HuH-7 (cell line): ENCODE measurements at regions not wholly inside any gene's neighbourhood (a gene's known extent, or its start where the extent isn't known, plus 50 kb on each side); places are given as distances from the start of the nearest gene placed in this dataset.
A peak's percentile ranks its signal among the peaks of the same experiment; 100 is the strongest.

ENCODE experiments used
- DNase-seq: peaks from one replicate; pipeline ENCODE4 v3.0.0; 2011; ENCODE audit warnings: low spot score

- no peak for DNase-seq
Observed at GRCh38 chr2:155298001-155298400, 599.5 kb downstream of the KCNJ3 start.

DNA sequence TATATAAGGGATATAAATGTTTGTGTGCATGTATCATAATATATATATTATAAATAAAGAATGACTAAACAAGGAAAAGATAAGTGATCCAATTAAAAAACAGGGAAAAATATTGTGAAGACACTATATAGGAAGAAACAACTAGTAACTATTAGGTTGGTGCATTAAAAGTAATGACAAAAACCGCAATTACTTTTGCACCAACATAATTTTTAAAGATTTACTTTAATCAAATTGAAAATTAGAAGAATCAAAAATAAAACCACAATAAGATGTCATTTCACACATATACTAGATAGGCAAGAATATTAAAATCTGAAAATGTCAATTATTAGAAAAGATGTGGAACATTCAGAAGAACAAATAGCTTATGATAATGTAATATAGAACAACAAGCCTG lies 595.9 kb downstream of the KCNJ3 start:
- DNase-seq: no peak

DNA sequence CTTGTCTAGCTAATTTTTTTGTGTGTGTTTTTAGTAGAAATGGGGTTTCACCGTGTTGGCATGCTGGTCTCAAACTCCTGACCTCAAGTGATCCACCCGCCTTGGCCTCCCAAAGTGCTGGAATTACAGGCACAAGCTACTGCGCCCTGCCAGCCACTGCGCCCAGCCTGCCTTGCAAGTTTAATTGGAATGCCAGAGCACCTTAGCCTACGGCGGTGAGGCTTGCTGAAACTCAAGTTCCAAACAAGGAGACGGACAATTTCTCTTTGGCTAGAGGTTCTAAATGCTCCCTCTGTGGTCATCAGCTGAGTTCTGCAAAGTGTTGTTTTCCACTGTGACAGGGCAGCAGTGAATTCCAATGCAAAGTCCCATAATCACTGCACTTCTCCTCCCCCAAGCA lies 583.4 kb downstream of the KCNJ3 start:
- no peak for DNase-seq

- DNase-seq: no peak
Observed at GRCh38 chr2:155273323-155273722, 574.8 kb downstream of the KCNJ3 start.

DNA sequence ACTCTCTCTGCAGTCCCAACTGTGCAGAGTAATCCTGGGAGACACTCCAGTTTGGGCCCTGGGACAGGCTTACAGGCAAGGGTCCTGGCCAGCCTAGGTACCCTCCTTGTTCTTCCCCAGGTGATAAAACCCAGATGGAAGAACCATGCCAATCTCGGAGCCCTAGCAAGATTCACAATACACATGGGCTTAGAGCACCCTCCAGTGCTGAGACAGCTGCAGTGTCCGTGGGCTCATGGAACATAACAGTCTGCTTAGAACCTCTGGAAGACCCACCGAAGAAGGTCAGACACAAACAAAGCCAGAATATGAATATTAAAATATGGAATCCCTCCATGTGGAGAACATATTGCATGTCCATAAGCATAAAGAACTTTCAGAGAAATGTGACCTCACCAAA lies 568.1 kb downstream of the KCNJ3 start:
- peak; percentile 13 for DNase-seq

GRCh38 chr2:155266109-155266508 lies 567.6 kb downstream of the KCNJ3 start:
- no peak for DNase-seq

GRCh38 chr2:155256803-155257202 lies 558.3 kb downstream of the KCNJ3 start:
- DNase-seq: no peak

DNA sequence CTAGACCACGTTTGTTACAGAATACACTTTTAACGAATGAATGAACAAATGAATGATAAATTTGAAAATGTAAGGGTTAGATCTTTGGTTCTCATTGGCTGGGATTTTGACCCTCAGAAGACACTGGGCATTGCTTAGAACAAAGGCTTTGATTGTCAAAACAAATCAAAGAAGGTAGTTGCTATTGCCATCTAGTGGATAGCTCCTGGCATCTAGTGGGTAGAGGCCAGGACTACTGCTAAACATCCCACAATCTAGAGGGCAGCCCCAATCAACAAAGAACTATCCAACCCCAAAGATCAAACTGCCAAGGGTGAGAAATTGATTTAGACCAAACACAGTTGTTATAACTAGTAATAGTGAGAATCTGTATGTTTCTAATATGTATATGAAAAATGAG lies 552.3 kb downstream of the KCNJ3 start:
- DNase-seq: peak; percentile 16

GRCh38 chr2:155240176-155240575 lies 541.7 kb downstream of the KCNJ3 start:
- DNase-seq: no peak

- no peak for DNase-seq
Observed at GRCh38 chr2:155235710-155236109, 537.2 kb downstream of the KCNJ3 start.

- no peak for DNase-seq
Observed at GRCh38 chr2:155223781-155224406, 525.4 kb downstream of the KCNJ3 start.

GRCh38 chr2:155218945-155219344 lies 520.5 kb downstream of the KCNJ3 start:
- no peak for DNase-seq

DNA sequence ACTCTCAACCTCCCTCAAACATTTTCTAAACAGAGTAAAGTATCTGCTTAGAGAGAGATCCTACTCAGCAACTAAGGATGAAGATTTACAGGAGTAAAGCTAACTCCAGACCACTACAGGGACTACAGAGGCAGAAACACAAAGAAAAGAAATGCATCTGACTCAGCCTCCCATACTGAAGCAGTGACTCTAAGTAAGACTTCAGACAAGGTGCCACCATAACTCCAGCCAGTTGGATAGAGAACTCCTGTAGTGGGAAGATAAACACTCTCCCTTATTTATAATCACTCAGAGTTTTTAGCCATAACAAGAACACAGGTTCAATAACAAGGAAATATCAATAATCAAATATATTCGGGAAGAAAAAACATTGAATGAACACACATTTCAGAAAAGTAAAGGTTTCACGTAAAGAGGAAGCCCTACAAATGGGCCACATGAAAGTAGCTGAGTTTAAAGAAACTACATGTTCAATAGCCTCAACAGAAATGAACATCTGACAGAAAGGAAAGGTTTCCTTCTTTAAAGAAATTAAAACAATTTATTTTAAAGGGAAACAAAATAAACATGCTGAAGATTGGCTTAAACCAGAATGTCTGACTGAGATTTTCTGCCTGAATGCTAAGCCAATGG lies 519.9 kb downstream of the KCNJ3 start:
- DNase-seq: no peak

DNA sequence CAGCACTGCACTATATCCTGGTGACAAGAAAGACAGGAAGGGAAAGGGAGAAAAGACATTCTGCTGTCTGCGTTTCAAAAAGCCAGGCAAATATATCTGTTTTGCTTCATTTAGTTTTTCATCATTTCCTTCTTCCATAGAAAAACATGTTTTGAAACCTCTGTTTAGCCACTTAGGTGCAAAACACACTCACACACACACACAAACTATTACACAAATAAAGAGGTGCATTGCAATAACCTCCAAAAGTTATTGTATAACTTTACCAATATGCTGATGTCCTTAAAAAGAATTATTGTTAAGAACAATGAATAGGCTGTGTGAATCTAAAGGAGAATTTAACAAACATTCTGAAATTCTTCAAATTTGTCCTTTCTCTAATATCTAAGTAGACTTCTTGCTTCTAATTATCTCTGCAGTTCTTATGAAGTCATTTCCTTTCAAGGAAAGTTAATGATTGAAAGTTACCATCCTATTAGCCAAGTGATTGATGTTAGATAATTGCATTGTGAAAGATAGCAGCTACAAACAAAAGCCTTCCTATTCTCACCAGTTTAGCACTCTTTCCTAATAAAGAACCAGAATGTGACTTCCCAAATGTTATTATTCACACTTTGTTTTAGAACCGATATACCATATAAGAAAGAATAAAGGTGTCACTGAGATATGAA lies 516.7 kb downstream of the KCNJ3 start:
- DNase-seq: no peak

DNA sequence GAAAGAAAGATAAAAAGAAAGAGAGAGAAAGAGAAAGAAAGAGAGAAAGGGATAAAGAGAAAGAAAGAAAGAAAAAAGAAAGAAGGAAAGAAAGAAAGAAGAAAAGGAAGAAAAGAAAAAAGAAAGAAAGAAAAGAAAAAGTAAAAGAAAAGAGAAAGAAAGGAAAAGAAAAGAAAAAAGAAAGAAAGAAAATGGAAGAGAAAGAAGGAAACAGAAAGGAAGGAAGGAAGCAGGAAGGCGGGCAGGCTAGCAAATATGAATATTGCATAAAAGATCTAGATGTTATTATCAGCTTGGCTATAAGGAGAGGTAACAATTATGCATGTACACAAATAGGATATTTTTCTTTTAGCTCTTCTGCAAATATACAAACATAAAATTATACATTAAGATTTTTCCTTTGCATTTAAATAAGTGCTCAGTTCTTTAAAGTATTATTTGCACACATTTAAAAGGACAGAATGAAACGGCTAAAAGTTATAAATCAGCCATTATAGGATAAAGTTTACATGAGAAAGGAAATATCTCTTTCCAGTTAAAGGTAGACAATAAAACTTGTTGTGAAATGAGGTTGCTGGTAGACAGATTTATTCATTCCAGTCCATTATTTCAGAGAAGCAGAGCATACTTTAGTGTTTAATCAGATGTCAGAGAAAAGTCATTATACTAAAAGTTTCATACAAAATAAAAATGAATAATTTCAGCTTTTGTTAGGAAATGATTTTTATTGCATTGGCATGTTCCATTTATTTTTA lies 511.4 kb downstream of the KCNJ3 start:
- no peak for DNase-seq

DNA sequence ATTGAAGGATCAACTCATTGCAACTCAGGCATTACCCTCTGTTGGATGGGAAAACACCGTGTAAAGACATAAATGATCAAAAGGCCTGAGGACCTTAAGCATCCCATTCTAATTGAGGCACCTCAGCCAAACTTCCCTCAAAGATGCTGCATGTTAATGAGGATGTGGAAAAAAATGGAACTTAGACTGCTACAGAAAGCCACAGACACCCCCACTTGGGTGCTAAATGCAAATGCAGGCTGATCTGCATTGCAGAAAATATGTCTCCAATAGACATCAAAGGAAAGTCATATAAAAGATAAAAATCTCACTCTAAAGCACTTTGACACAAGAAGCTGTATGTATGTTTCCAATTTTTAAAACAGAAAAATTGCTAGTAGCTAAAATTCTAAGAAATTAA lies 504.7 kb downstream of the KCNJ3 start:
- DNase-seq: no peak

DNA sequence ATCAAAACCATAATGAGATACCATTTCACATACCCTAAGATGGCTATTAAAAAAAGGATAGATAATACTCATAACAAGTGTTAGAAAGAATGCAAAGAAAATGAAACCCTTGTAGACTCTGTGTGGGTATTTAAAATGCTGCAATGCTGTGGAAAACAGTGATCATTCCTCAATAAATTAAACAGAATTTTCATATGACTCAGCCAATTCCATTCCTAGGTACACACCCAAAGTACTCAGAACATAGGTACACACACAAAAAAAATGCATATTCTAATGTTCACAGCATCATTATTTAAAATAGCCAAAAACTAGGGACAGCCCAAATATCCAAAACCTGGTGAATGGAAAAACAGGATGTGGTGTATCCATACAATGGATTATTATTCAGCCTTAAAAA lies 502.3 kb downstream of the KCNJ3 start:
- no peak for DNase-seq

- DNase-seq: peak; percentile 13
Observed at GRCh38 chr2:155190342-155190741, 491.8 kb downstream of the KCNJ3 start.

- no peak for DNase-seq
Observed at GRCh38 chr2:155178921-155179320, 480.4 kb downstream of the KCNJ3 start.

DNA sequence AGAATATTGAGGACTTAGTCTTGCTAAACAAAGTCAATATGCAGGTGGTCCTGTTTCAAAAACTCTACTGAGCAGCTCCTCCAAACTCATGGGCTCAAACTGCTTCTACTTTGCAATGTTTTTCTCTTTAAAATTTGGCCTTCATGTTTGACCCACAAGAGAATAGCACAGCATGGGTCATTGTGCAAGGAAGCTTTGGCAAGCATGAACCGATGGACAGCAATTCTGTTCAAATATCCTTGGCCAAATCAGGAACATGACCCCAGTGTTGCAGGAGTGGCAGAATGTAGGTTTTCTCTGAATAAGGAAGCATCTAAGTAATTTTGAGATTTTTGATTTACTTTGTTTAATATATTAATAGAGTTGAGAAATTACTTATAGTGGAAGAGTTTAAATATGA lies 477.9 kb downstream of the KCNJ3 start:
- no peak for DNase-seq

DNA sequence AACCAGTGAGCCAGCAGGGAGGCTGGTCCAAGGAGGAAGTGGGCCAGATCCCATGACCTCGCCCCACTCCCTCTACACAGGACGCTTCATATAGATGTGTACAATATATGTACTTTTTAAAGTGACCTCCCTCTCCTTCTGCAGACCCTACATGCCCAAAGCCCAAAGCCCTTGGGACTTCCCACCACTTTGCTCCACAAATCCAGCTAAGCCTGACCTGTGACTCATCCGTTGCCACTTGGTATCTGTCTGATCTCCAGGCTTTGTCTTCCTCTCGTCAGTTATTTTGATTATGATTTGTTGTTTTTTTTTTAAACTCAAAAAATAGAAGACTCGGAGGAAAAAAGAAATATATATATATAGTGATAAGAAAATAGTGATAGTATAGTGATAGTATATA lies 470.8 kb downstream of the KCNJ3 start:
- DNase-seq: no peak

- no peak for DNase-seq
Observed at GRCh38 chr2:155162494-155162893, 464.0 kb downstream of the KCNJ3 start.

- DNase-seq: no peak
Observed at GRCh38 chr2:155161314-155161713, 462.8 kb downstream of the KCNJ3 start.
